HG02885 (cell line): ENCODE measurements at regions not wholly inside any gene's neighbourhood (a gene's known extent, or its start where the extent isn't known, plus 50 kb on each side); places are given as distances from the start of the nearest gene placed in this dataset.

Experiments
- ATAC-seq: cut with Tn5 transposase; IDR thresholded peaks from one replicate; pipeline ENCODE4 v1.9.1; 2021; ENCODE audit warnings: mild to moderate bottlenecking; ENCODE audit not compliant: unreplicated experiment, poor library complexity

DNA sequence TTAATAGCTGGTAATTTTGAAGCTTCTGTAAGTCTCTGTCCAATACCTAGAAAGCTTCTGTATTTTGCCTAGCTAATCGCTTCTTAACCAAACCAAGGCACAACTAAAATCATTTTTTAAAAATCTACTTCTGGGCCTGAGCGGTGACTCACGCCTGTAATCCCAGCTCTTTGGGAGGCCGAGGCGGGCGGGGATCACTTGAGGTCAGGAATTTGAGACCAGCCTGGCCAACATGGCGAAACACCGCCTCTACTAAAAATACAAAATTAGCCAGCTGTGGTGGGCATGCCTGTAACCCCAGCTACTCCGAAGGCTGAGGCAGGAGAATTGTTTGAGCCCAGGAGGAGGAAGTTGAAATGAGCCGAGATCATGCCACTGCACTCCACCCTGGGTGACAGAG is 148.6 kb upstream of the FIGN start:
- no peak for ATAC-seq

DNA sequence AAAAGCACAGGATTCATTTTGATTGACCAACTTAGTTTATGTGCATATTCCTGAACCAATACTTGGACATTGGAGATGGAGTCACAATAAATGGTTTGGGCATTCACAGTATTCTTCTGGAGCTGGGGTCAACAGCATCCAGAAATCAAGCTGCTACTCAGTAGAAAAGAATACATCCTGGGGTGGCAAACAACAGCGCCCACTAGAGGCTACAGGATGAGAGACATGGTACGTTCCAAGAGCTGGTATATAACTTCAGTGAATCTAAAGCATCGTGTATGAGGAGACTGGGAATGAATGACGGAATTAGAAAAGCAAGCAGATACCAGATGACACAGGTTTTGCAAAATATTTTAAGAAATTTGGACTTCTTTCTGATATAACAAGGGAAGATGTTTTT is 142.9 kb upstream of the FIGN start:
- no peak for ATAC-seq

DNA sequence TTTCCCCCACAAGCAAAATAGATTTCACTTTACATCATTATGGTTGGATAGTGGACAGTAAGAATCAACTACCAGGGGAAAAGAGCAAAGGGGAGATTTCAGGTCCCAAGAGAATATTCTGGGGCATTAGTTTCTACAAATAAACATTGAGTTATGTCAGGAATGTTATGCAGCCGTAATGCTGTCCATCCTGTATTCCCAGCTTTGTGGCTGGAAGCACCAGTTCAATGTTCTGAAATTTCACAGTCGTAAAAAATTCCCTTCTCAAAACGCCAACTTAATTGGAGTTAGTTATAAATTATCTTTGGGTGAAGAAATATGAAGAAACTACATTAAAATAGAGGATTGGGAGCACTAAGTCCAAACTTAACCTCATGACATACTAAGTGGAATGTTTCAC is 141.5 kb upstream of the FIGN start:
- no peak for ATAC-seq

DNA sequence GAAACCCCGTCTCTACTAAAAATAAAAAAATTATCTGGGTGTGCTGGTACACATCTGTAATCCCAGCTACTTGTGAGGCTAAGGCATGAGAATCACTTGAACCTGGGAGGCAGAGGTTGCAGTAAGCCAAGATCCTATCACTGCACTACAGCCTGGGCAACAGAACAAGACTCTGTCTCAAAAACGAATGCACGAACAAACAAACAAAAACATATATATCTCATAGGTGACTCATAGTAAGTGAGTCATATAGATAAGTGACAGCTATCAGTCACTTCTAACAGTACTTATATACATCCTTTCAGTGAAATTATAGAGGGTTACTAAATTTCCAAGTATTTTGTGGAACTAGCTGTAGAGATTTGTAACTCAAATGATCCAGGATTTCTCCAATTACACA is 127.3 kb upstream of the FIGN start:
- no peak for ATAC-seq

DNA sequence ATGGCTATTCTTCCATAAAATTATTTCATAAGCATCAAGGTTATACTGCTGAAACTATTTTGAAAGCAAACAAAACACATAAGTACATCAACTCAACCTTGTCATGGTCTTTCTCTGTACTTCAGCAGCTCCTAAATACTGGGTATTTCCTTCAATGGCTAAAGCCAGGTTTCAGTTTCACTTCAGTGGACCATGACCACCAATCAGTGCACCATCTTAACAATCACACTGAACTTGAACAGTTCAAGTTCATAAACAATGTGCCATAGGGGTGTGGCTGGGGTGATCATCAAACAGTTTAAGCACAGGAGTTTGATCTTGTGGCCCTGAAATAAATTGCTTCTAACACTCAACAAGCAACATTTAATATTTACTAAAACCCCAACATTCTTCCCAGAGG is 124.1 kb upstream of the FIGN start:
- peak; percentile 39 for ATAC-seq

DNA sequence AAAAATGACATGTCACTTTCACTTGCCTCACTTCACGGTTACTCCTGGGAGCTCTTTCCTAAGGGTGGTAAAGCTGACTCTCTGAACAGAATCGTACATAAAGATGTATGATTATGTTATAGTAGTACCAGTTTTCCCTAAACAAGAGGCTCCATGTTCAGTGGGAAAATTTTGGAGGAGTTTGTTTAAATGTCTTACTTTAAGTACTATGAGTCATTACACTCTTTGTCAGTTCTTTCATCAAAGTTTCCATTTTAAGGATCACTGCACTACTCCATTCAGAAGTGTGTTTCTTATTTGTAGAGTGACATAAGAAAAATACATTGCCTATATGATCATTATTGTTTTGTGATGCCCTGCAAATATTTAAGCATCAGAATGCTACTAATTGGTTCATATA is 121.1 kb upstream of the FIGN start:
- no peak for ATAC-seq

DNA sequence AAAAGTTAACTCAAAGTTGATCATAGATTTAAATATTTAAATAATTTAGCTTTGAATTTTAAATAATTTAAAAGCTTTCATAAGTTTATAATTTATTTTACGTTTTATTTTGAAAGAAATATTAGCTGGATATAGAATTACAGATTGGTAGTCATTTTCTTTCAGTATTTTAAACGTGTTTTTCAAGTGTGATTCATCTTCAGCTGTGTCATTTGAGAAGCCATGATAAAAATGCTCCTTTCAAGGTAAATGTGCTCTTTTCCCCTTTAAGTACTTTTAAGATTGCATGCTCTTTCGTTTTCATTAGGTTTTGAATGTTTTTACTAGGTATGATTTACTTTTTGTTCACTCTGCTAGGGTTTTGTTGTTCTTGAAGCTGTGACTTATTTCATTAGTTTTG is 116.8 kb upstream of the FIGN start:
- no peak for ATAC-seq

DNA sequence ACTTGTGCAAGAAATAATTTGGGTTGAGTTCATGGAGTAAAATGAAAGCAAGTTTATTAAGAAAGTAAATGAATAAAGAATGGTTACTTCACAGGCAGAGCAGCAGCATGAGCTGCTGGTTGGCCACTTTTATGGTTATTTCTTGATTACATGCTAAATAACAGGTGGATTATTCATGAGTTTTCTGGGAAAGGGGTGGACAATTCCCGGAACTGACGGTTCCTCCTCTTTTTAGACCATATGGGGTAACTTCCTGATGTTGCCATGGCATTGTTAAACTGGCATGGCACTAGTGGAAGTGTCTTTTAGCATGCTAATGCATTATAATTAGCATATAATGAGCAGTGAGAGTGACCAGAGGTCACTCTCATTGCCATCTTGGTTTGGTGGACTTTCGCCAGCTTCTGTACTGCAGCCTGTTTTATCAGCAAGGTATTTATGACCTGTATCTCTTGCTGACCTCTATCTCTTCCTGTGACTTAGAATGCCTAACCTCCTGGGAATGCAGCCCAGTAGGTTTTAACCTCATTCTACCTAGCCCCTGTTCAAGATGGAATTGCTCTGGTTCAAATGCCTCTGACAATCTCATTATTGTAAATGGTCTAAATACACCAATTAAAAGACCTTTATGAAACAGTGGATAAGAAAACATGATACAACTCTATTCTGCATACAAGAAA is 114.1 kb upstream of the FIGN start:
- no peak for ATAC-seq

DNA sequence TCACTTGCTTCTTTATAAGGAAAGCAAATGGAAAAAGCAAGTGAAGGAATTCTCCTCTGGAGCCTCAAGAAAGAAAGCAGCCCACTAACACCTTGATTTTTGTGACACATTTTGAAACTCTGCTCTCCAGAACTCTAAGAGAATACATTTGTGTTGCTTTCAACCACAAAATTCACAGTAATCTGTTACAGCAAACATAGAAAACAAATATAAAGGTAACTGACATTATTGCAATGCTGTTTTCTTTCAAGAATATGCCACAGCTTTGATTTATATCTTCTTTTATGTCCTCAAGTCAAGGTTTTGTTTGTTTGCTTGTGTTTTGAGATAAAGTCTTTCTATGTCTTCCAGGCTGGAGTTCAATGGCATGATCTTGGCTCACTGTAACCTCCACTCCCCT is 103.1 kb upstream of the FIGN start:
- ATAC-seq: peak; percentile 50

DNA sequence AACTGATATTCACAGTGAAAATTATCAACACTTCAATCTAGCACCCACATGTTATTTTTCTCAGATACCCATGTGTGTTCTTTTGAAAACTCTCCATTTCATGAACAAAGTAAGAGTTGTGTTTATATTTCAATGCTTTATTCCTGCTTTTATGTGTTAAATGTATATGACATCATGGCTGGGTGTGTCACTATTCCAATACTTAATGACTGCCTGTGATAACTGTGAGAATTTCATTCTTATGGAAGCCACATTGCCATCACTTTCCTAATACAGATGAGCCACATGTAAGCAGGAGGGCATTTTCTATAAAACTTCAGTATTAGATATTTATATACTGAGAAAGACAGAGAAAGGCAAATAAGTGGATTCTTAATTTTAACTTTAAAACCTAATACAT is 100.4 kb upstream of the FIGN start:
- ATAC-seq: no peak

DNA sequence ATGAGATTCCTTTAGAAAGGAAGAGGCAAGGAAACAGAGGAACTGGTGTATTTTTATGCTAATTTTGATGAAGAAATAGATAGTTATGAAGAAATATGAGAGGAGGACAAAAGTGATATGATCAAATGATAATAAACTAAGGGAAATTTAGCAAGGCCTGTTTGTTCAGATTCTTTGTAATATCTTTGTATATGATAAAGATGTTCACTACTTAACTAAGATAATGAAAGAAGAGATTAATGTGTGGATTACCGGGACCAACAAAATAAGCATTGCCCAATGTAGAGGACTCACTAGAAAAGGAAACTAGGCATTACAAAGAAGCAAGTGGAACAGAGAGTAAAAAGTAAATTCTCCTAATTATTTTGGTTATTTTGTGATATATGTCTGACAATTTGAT is 99.0 kb upstream of the FIGN start:
- ATAC-seq: no peak

DNA sequence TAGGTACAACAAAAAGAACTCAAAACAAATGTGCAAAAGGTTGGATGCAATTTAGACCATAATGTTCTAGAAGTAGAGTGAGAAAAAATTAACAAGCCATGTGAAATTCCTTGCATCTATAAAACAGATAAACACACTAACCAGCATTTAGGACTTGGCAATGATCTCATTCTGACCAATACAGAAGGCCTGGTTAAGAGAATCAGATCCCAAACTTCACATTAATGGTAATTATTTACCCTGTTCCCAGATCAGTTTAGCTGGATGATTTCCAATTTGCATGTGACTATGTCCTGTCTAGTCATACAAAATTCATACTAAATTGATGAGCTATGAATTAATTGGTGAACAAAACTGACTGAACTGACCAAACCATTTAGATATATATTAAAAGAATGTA is 98.4 kb upstream of the FIGN start:
- no peak for ATAC-seq

DNA sequence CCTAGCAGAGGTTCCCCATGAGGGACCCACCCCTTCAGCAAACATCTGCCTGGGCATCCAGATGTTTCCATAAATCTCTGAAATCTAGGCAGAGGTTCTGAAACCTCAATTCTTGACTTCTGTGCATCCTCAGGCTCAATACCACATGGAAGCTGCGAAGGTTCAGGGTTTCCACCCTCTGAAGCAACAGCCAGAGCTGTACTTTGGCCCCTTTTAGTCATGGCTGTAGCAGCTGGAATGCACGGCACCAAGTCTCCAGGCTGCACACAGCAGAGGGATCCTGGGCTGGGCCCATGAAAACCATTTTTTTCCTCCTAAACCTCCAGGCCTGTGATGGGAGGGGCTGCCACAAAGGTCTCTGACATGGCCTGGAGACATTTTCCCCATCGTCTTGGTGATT is 93.0 kb upstream of the FIGN start:
- no peak for ATAC-seq

DNA sequence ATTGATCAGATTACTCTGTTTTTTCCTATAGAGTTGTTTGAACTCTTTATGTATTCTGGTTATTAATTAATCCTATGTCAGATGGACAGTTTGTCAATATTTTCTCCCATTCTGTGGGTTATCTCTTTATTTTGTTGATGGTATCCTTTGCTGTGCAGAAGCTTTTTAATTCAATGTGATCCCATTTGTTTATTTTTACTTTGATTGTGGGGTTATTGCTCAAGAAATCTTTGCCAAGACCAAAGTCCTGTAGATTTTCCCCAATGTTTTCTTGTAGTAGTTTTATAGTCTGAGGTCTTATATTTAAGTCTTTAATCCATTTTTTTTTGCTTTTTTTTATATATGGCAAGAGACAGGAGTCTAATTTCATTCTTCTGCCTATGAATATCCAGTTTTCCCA is 86.2 kb upstream of the FIGN start:
- no peak for ATAC-seq

DNA sequence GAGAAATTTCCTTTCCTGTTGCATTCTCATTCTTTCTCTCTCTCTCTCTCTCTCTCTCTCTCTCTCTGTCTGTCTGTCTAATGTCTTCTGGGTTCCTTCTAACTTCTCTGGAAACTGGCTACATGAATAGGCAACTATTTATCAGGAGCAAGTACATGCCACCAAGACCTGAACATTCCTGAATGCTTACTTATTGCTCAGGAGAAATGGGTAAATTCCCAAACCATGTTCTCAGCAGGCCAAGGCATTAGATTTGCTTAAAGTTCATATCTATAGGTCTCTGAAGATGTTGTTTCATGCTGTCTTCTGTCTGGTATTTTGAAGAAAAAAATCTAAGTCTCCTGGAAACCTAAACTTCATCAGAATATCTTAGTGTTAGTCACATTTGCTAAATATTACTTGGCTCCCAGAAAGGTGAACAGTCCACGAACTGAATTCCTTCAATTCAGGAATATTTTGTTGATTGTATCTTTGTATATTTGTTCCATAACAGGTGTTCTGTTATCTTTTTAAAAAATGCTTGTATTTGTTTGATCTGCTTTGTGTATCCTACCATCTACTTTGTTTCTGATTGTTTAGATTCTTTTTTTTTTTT is 77.2 kb upstream of the FIGN start:
- ATAC-seq: no peak

DNA sequence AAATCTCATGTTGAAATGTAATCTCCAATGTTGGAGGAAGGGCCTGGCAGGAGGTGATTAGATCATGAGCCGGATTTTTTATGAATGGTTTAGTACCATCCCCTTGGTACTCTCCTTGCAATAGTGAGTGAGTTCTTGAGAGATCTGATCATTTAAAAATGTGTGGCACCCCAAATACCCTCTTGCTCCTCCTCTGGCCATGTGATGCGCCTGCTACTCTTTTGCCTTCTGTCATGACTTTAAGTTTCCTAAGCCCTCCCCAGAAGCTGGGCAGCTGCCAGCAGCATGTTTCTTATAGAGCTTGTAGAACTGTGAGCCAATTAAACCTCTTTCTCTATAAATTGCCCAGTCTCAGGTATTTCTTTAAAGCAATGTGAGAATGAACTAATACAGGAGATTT is 72.6 kb upstream of the FIGN start:
- ATAC-seq: no peak

DNA sequence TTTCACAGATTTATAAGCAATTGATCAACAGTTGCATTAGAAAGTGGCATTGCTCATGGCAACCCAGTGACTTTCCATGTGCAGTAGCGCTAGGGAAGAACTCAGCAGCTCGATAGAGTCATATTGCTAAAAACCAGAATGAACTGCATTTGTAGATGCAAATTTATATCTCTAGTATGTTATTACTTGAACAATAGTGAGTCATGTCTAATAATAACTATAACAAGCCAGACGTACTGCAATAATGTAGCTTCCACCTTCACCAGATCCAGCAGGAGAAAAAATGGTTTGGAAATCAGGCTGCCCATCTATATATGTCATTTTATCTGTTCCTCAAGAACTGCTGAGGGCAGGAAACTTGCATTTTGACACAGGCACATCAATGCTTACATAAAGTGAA is 66.5 kb upstream of the FIGN start:
- no peak for ATAC-seq

DNA sequence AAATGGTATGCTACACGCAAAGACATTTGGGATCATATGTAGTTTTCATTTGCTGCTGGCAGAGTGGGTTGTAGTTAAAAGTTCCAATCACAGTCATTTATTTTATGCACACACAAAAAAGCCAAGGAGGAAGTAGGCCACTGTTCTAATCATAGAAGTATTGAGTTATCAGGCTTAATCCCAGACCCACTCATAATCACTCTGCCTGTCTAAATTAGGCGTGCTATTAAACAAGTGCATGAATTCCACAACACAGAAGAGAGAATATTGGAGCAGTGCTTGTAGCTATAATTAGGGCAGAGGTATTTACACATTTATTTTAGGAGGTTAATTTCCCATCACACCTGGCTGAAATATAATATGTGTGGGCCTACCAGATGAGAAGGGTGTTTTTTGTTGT is 65.7 kb upstream of the FIGN start:
- ATAC-seq: no peak

DNA sequence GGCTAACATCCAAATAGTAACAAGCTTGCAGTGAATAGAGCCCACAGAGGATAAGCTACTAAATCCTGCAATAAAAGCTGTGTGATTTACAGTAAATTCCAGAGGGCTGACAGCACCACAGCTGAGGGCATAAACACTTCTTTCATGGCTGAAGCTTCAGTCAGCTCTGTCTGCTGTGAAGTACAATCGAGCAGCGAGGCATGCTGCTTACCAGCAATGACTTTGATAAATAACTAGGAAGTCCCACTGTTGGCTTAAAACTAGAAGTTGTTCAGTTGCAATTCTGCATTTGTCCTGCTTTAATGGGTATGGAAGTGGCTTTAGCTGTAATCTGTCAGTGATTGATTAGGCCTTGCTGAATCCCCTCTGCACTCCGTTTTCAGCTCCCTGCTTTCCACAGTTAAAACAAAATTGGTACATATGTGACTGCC is 65.2 kb upstream of the FIGN start:
- ATAC-seq: no peak

DNA sequence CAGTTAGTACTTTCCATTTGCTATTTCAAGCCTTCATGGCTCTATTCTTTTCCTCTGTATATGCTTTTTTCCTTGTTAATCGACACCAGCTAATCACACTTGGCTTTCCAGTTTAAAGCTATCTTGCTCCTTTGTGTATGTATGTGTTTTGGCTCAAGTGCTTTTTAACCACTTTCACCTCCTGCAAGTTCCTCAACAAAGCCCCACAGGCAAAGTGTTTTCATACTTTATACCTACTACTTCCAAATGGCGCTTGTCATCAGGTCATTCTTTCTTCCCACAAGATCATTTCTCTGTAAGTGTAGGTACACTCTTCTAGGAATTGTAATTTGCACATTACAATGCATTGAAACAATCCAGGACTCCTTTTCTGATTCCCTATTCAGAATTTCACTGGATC is 64.0 kb upstream of the FIGN start:
- ATAC-seq: no peak

DNA sequence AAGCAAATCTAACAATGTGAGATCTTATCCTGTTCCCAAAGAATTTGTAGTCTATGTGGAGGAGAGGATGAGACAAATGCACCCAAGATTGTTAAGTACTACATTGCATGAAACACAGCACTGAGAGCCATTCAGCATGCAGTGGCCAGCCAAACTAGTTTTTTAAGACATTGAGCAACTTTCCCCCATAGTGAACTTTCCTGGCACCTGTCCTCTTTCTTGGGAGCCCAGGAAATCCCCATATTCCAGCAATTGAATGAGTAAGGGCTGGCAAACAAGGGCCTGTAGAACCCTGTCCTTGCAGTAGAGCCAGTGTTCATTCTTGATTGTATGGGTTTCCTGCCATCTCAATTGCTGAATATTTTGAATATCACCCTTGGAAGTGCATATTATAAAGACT is 58.8 kb upstream of the FIGN start:
- ATAC-seq: no peak
